ENCODE measurements at regions not wholly inside any gene's neighbourhood (a gene's known extent, or its start where the extent isn't known, plus 50 kb on each side); places are given as distances from the start of the nearest gene placed in this dataset.

- no peak for DNase-seq
- TF ChIP-seq, protein P1, sequence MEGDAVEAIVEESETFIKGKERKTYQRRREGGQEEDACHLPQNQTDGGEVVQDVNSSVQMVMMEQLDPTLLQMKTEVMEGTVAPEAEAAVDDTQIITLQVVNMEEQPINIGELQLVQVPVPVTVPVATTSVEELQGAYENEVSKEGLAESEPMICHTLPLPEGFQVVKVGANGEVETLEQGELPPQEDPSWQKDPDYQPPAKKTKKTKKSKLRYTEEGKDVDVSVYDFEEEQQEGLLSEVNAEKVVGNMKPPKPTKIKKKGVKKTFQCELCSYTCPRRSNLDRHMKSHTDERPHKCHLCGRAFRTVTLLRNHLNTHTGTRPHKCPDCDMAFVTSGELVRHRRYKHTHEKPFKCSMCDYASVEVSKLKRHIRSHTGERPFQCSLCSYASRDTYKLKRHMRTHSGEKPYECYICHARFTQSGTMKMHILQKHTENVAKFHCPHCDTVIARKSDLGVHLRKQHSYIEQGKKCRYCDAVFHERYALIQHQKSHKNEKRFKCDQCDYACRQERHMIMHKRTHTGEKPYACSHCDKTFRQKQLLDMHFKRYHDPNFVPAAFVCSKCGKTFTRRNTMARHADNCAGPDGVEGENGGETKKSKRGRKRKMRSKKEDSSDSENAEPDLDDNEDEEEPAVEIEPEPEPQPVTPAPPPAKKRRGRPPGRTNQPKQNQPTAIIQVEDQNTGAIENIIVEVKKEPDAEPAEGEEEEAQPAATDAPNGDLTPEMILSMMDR (IDR thresholded peaks at IDR 0.05; ENCODE audit: borderline replicate concordance): no peak
- Histone ChIP-seq H3K4me3 (no peak overlapping the region), H3K27ac (replicated peaks) (no peak overlapping the region), H3K27me3 (ENCODE audit: low read depth) (peaks cover 31% of the 10 kb centered on the region), H3K4me1 (no peaks in the 10 kb centered on the region), H3K9me3 (replicated peaks) (no peaks in the 10 kb centered on the region), H3K36me3 (no peaks in the 10 kb centered on the region)
- intact Hi-C loops (cut with micrococcal nuclease): no loop called here
Observed at GRCh38 chr19:28169168-28169887, 1043.6 kb downstream of the UQCRFS1 start.

DNA sequence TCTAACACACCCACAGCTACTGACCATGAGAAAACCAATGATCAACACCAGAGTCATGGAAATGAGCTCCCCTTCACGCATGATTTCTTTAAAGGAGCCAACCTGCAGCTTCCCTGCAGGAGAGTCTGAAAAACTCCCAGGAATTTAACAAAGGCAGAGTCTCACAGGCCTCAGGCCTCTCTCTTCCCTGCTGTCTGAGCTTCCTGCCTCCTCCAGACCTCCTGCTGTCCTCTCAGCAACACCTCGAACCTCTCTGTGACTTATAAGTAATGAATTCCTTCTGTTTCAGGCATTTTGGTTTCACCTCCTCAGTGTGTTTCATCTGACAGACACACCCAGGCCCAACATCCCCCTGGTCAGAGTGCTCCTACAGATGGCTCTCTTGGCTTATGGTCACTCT is 1044.4 kb downstream of the UQCRFS1 start:
- no peak for DNase-seq
- Histone ChIP-seq H3K4me1 (no peaks in the 10 kb centered on the region), H3K27me3 (ENCODE audit: low read depth) (peaks cover 34% of the 10 kb centered on the region), H3K9me3 (replicated peaks) (no peaks in the 10 kb centered on the region), H3K27ac (replicated peaks) (no peak overlapping the region), H3K36me3 (no peaks in the 10 kb centered on the region), H3K4me3 (no peak overlapping the region)
- TF ChIP-seq, protein P1 (IDR thresholded peaks at IDR 0.05; ENCODE audit: borderline replicate concordance): no peak
- intact Hi-C loops (cut with micrococcal nuclease): no loop called here

DNA sequence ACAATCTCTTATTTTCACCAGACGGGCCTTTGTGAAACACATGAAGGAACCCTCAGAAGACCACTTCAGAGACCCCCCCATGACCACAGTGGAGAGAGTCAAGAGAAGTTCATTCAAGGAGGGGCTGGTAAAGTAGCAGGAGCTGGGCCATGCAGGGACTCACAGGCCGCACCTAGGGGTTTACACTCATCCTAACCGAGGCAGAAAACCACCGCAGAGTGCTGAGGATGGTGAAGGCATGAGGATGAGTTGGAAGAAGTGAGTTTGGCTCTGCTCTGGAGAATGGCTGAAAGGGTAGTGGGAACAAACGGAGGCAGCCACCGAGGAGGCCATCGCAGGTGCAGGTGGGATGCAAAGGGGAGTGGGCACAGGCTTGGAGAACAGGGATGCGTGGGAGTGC is 1046.9 kb downstream of the UQCRFS1 start:
- H3K27me3 ChIP-seq (ENCODE audit: low read depth): peaks cover 34% of the 10 kb centered on the region
- H3K27ac ChIP-seq (replicated peaks): no peak overlapping the region
- intact Hi-C loops (cut with micrococcal nuclease): no loop called here
- H3K36me3 ChIP-seq: no peaks in the 10 kb centered on the region
- peaks cover 11% of the 10 kb centered on the region for H3K9me3 ChIP-seq (replicated peaks)
- TF ChIP-seq, protein P1 (IDR thresholded peaks at IDR 0.05; ENCODE audit: borderline replicate concordance): no peak
- no peak for DNase-seq
- H3K4me1 ChIP-seq: no peaks in the 10 kb centered on the region
- no peak overlapping the region for H3K4me3 ChIP-seq

- DNase-seq: no peak
- H3K27me3 ChIP-seq (ENCODE audit: low read depth): peaks cover 34% of the 10 kb centered on the region
- H3K9me3 ChIP-seq (replicated peaks): peaks cover 28% of the 10 kb centered on the region
- H3K36me3 ChIP-seq: no peaks in the 10 kb centered on the region
- no peak overlapping the region for H3K27ac ChIP-seq (replicated peaks)
- intact Hi-C loops (cut with micrococcal nuclease): no loop called here
- no peaks in the 10 kb centered on the region for H3K4me1 ChIP-seq
- H3K4me3 ChIP-seq: no peak overlapping the region
- TF ChIP-seq, protein P1 (IDR thresholded peaks at IDR 0.05; ENCODE audit: borderline replicate concordance): no peak
Observed at GRCh38 chr19:28164214-28164613, 1048.7 kb downstream of the UQCRFS1 start.

DNA sequence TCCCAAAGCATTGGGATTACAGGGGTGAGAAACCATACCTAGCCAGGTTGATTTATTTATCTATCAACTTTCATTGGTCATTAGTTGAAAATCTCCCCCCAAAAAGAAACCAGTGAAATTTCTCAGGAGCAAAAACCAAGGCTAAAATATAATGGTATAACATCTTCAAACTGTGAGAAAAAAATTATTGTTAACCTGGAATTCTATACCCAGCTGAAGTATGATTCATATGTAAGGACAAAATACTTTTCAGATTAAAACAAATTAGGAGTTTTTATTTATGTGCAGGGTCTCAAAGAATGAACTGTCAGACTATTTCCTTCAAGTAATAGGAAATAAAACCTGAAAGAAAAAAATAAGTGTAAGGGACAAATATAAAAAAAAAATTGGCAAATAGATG is 1053.9 kb downstream of the UQCRFS1 start:
- TF ChIP-seq, protein P1 (IDR thresholded peaks at IDR 0.05; ENCODE audit: borderline replicate concordance): no peak
- H3K9me3 ChIP-seq (replicated peaks): peaks cover 42% of the 10 kb centered on the region
- no peak for DNase-seq
- H3K4me1 ChIP-seq: no peaks in the 10 kb centered on the region
- no peaks in the 10 kb centered on the region for H3K36me3 ChIP-seq
- intact Hi-C loops (cut with micrococcal nuclease): no loop called here
- H3K27ac ChIP-seq (replicated peaks): no peak overlapping the region
- H3K27me3 ChIP-seq (ENCODE audit: low read depth): peaks cover 5% of the 10 kb centered on the region
- H3K4me3 ChIP-seq: no peak overlapping the region

Data from left ventricle myocardium inferior (tissue), 1 donor.